Neural cell (in vitro differentiated cells): ENCODE measurements at regions not wholly inside any gene's neighbourhood (a gene's known extent, or its start where the extent isn't known, plus 50 kb on each side); places are given as distances from the start of the nearest gene placed in this dataset.

Experiments
- H2AFZ ChIP-seq: fragments of 200-600, 300-800 bp; sonication (generic), shearing (Covaris generic); 2 replicates; pipeline ENCODE4 v1.6.0; 2014; ENCODE audit warnings: low read depth, mild to moderate bottlenecking, antibody characterized with exemption, low read length, moderate library complexity
- H3F3A ChIP-seq: fragments of 200-600 bp; shearing (Covaris generic); 2 replicates; pipeline ENCODE4 v1.6.1; 2016; ENCODE audit warnings: mild to moderate bottlenecking, moderate library complexity, mixed read lengths, antibody characterized with exemption, low read length; ENCODE audit not compliant: insufficient read depth, poor library complexity, severe bottlenecking
- H3K27ac ChIP-seq: fragments of 200-600, 300-800 bp; sonication (generic), shearing (Covaris generic); 2 replicates; pipeline ENCODE4 v1.5.1; 2014; ENCODE audit warnings: mild to moderate bottlenecking, low read length, moderate library complexity
- H3K27me3 ChIP-seq: fragments of 300-800, 200-600 bp; sonication (generic), shearing (Covaris generic); 2 replicates; pipeline ENCODE4 v1.6.0; 2014; ENCODE audit warnings: mild to moderate bottlenecking, low read depth, low read length, moderate library complexity; ENCODE audit not compliant: insufficient read depth
- H3K36me3 ChIP-seq: fragments of 300-800, 200-600 bp; sonication (generic), shearing (Covaris generic); 2 replicates; pipeline ENCODE4 v1.5.1; 2014; ENCODE audit warnings: mild to moderate bottlenecking, antibody characterized with exemption, low read length, moderate library complexity; ENCODE audit not compliant: insufficient read depth
- H3K4me2 ChIP-seq: fragments of 300-800, 200-600 bp; sonication (generic), shearing (Covaris generic); 2 replicates; pipeline ENCODE4 v1.6.0; 2014; ENCODE audit warnings: mild to moderate bottlenecking, low read length
- H3K4me3 ChIP-seq: fragments of 300-800, 200-600 bp; sonication (generic), shearing (Covaris generic); 2 replicates; pipeline ENCODE4 v1.5.1; 2014; ENCODE audit warnings: mild to moderate bottlenecking, low read length, moderate library complexity
- H3K79me2 ChIP-seq: fragments of 200-600 bp; shearing (Covaris generic); replicated peaks from 2 replicates; pipeline ENCODE4 v1.6.0; 2014; ENCODE audit warnings: mild to moderate bottlenecking, low read length, moderate library complexity; ENCODE audit not compliant: insufficient read depth
- H3K9ac ChIP-seq: fragments of 300-800, 200-600 bp; sonication (generic), shearing (Covaris generic); 2 replicates; pipeline ENCODE4 v1.6.1; 2016; ENCODE audit warnings: mild to moderate bottlenecking, low read length, mixed read lengths
- H3K9me2 ChIP-seq: fragments of 200-600 bp; shearing (Covaris generic); 2 replicates; pipeline ENCODE4 v1.6.1; 2016; ENCODE audit warnings: mild to moderate bottlenecking, low read length, mixed read lengths; ENCODE audit not compliant: insufficient read depth
- H3K9me3 ChIP-seq: fragments of 200-600, 300-800 bp; sonication (generic), shearing (Covaris generic); 2 replicates; pipeline ENCODE4 v1.6.1; 2016; ENCODE audit warnings: mild to moderate bottlenecking, mixed run types, low read length, moderate library complexity, mixed read lengths
- H4K20me1 ChIP-seq: fragments of 200-600 bp; shearing (Covaris generic); 2 replicates; pipeline ENCODE4 v1.6.1; 2016; ENCODE audit warnings: mild to moderate bottlenecking, mixed run types; ENCODE audit not compliant: insufficient read depth
- CTCF ChIP-seq: fragments of 450-650 bp; IDR thresholded peaks from 2 replicates; pipeline ENCODE4 v1.5.1; 2014; ENCODE audit warnings: antibody characterized with exemption, mild to moderate bottlenecking, moderate library complexity; ENCODE audit not compliant: poor library complexity, severe bottlenecking
- EP300 ChIP-seq: fragments of 450-650 bp; conservative IDR thresholded peaks from 2 replicates; pipeline ENCODE4 v1.6.1; 2014; ENCODE audit warnings: antibody characterized with exemption, mild to moderate bottlenecking, moderate library complexity; ENCODE audit not compliant: poor library complexity, severe bottlenecking
- EZH2 ChIP-seq: fragments of 200-600, 300-800 bp; shearing (Covaris generic), sonication (generic); IDR thresholded peaks from 2 replicates; pipeline ENCODE4 v1.6.1; 2014; ENCODE audit warnings: antibody characterized with exemption, low read length, borderline replicate concordance, mild to moderate bottlenecking; ENCODE audit not compliant: insufficient read depth, poor library complexity, severe bottlenecking
- MXI1 ChIP-seq: fragments of 450-650 bp; conservative IDR thresholded peaks from 2 replicates; pipeline ENCODE4 v1.6.1; 2014; ENCODE audit warnings: antibody characterized with exemption, mild to moderate bottlenecking; ENCODE audit not compliant: poor library complexity, severe bottlenecking
- POLR2AphosphoS5 ChIP-seq: IDR thresholded peaks from 2 replicates; pipeline ENCODE4 v1.6.1; 2012
- RAD21 ChIP-seq: fragments of 450-650 bp; conservative IDR thresholded peaks from 2 replicates; pipeline ENCODE4 v1.6.1; 2014; ENCODE audit warnings: antibody characterized with exemption, mild to moderate bottlenecking, moderate library complexity
- REST ChIP-seq: IDR thresholded peaks from 2 replicates; pipeline ENCODE4 v1.6.1; 2012; ENCODE audit warnings: borderline replicate concordance
- SMC3 ChIP-seq: fragments of 450-650 bp; conservative IDR thresholded peaks from 2 replicates; pipeline ENCODE4 v1.6.1; 2014; ENCODE audit warnings: antibody characterized with exemption, mild to moderate bottlenecking, moderate library complexity; ENCODE audit not compliant: poor library complexity
- TAF1 ChIP-seq: IDR thresholded peaks from 2 replicates; pipeline ENCODE4 v1.6.1; 2012; ENCODE audit warnings: low read depth

GRCh38 chr6:55046869-55047422 lies 127.4 kb upstream of the HCRTR2 start:
- H3K9me2 ChIP-seq, result no peaks in the 10 kb centered on the region
- H3K9ac ChIP-seq, result no peak overlapping the region
- TF ChIP-seq MXI1 (no peak), SMC3 (no peak), RAD21 (no peak), CTCF (no peak), POLR2AphosphoS5 (no peak), REST (no peak), EZH2 (no peak), TAF1 (no peak)

GRCh38 chr6:55047451-55048044 lies 126.8 kb upstream of the HCRTR2 start:
- Histone ChIP-seq H3F3A (no peaks in the 10 kb centered on the region), H3K36me3 (no peaks in the 10 kb centered on the region), H3K9me2 (no peaks in the 10 kb centered on the region), H2AFZ (no peak overlapping the region), H4K20me1 (no peaks in the 10 kb centered on the region), H3K4me2 (no peak overlapping the region), H3K9me3 (no peaks in the 10 kb centered on the region), H3K79me2 (no peaks in the 10 kb centered on the region), H3K9ac (no peak overlapping the region), H3K27me3 (no peaks in the 10 kb centered on the region), H3K4me3 (no peak overlapping the region), H3K27ac (no peak overlapping the region)
- TF ChIP-seq RAD21 (no peak), TAF1 (no peak), SMC3 (no peak), CTCF (no peak), EZH2 (no peak), EP300 (no peak), MXI1 (no peak), POLR2AphosphoS5 (no peak), REST (no peak)

More at GRCh38 chr6:55046869-55047422, 127.4 kb upstream of the HCRTR2 start:
- Histone ChIP-seq H3K27ac (no peak overlapping the region), H3K4me3 (no peak overlapping the region), H3K4me2 (no peak overlapping the region), H3K79me2 (no peaks in the 10 kb centered on the region), H2AFZ (no peak overlapping the region), H4K20me1 (no peaks in the 10 kb centered on the region), H3K9me3 (no peaks in the 10 kb centered on the region), H3K27me3 (no peaks in the 10 kb centered on the region), H3K36me3 (no peaks in the 10 kb centered on the region), H3F3A (no peaks in the 10 kb centered on the region)
